NCI-H460 (cell line): ENCODE measurements at regions not wholly inside any gene's neighbourhood (a gene's known extent, or its start where the extent isn't known, plus 50 kb on each side); places are given as distances from the start of the nearest gene placed in this dataset.
"Not testable (repeated sequence)": the region's sequence is repeated elsewhere in the genome, so short reads cannot be mapped to it uniquely, and the experiment has no call there.

Experiments used
- DNase-seq: peaks from one replicate; pipeline ENCODE4 v3.0.0-alpha.2; 2016; ENCODE audit warnings: low read depth; ENCODE audit errors: extremely low read depth

GRCh38 chr13:68540244-68540643 is 1310.1 kb upstream of the PCDH9 start:
- no peak for DNase-seq

- no peak for DNase-seq
Measured at GRCh38 chr13:68535329-68535728, 1305.2 kb upstream of the PCDH9 start.

GRCh38 chr13:68527167-68527566 is 1297.0 kb upstream of the PCDH9 start:
- not testable (repeated sequence) for DNase-seq

GRCh38 chr13:68523838-68524424 is 1293.8 kb upstream of the PCDH9 start:
- no peak for DNase-seq

- DNase-seq = no peak
Measured at GRCh38 chr13:68522184-68522583, 1292.0 kb upstream of the PCDH9 start.

GRCh38 chr13:68509734-68510621 is 1279.8 kb upstream of the PCDH9 start:
- no peak for DNase-seq

- DNase-seq = no peak
Measured at GRCh38 chr13:68506888-68507551, 1276.9 kb upstream of the PCDH9 start.

GRCh38 chr13:68490594-68490993 is 1260.5 kb upstream of the PCDH9 start:
- no peak for DNase-seq

GRCh38 chr13:68481130-68481529 is 1251.0 kb upstream of the PCDH9 start:
- no peak for DNase-seq

- no peak for DNase-seq
Measured at GRCh38 chr13:68473834-68474326, 1243.7 kb upstream of the PCDH9 start.

- DNase-seq = no peak
Measured at GRCh38 chr13:68467160-68467559, 1237.0 kb upstream of the PCDH9 start.

- DNase-seq = no peak
Measured at GRCh38 chr13:68440874-68441273, 1210.7 kb upstream of the PCDH9 start.

GRCh38 chr13:68439817-68440216 is 1209.7 kb upstream of the PCDH9 start:
- no peak for DNase-seq

GRCh38 chr13:68428292-68428691 is 1198.2 kb upstream of the PCDH9 start:
- DNase-seq = no peak

- DNase-seq = no peak
Measured at GRCh38 chr13:68417801-68418200, 1187.7 kb upstream of the PCDH9 start.

- DNase-seq = no peak
Measured at GRCh38 chr13:68410007-68410406, 1179.9 kb upstream of the PCDH9 start.

- DNase-seq = no peak
Measured at GRCh38 chr13:68390987-68391386, 1160.9 kb upstream of the PCDH9 start.

- DNase-seq = no peak
Measured at GRCh38 chr13:68386808-68387207, 1156.7 kb upstream of the PCDH9 start.

- no peak for DNase-seq
Measured at GRCh38 chr13:68380041-68380973, 1150.2 kb upstream of the PCDH9 start.

- DNase-seq = no peak
Measured at GRCh38 chr13:68378294-68378693, 1148.2 kb upstream of the PCDH9 start.
